GM23338 (cell line): ENCODE measurements at regions not wholly inside any gene's neighbourhood (a gene's known extent, or its start where the extent isn't known, plus 50 kb on each side); places are given as distances from the start of the nearest gene placed in this dataset.

Source experiments
- ATAC-seq: fragments of 200-7000 bp; cut with Tn5 transposase; 3 replicates; pipeline ENCODE4 v1.9.1; 2020
- DNase-seq: peaks from one replicate; pipeline ENCODE4 v3.0.0-alpha.2; 2015; ENCODE audit warnings: low spot score
- H2AFZ ChIP-seq: fragments of 200-600 bp; sonication (generic); 2 replicates; pipeline ENCODE4 v1.8.0; 2016; ENCODE audit warnings: antibody characterized with exemption, mild to moderate bottlenecking, moderate library complexity
- H3F3A ChIP-seq: fragments of 200-600 bp; sonication (generic); replicated peaks from 2 replicates; pipeline ENCODE4 v1.8.0; 2017; ENCODE audit warnings: antibody characterized with exemption, mixed run types, low read depth
- H3K27ac ChIP-seq: fragments of 200-600 bp; sonication (generic); 2 replicates; pipeline ENCODE4 v1.6.1; 2016; ENCODE audit warnings: low read depth
- H3K27me3 ChIP-seq: fragments of 200-600 bp; sonication (generic); 2 replicates; pipeline ENCODE4 v1.8.0; 2016; ENCODE audit warnings: mild to moderate bottlenecking, mixed run types, moderate library complexity; ENCODE audit not compliant: insufficient read depth
- H3K36me3 ChIP-seq: fragments of 200-600 bp; sonication (generic); 2 replicates; pipeline ENCODE4 v1.8.0; 2016; ENCODE audit warnings: mild to moderate bottlenecking; ENCODE audit not compliant: insufficient read depth
- H3K4me1 ChIP-seq: fragments of 200-600 bp; sonication (generic); 2 replicates; pipeline ENCODE4 v1.8.0; 2016; ENCODE audit warnings: mild to moderate bottlenecking, moderate library complexity; ENCODE audit not compliant: insufficient read depth
- H3K4me2 ChIP-seq: fragments of 200-600 bp; sonication (generic); 2 replicates; pipeline ENCODE4 v1.7.1; 2017; ENCODE audit warnings: mixed run types
- H3K4me3 ChIP-seq: fragments of 200-600 bp; sonication (generic); 2 replicates; pipeline ENCODE4 v1.6.1; 2016; ENCODE audit warnings: mixed run types
- H3K79me2 ChIP-seq: fragments of 200-600 bp; sonication (generic); replicated peaks from 2 replicates; pipeline ENCODE4 v1.8.0; 2017; ENCODE audit warnings: mild to moderate bottlenecking; ENCODE audit not compliant: insufficient read depth
- H3K9me2 ChIP-seq: fragments of 200-600 bp; sonication (generic); 2 replicates; pipeline ENCODE4 v1.8.0; 2017; ENCODE audit not compliant: insufficient read depth
- H4K20me1 ChIP-seq: fragments of 200-600 bp; sonication (generic); replicated peaks from 2 replicates; pipeline ENCODE4 v1.8.0; 2017; ENCODE audit warnings: mild to moderate bottlenecking; ENCODE audit not compliant: insufficient read depth
- H3K27ac Mint-ChIP-seq: 2 replicates; pipeline ENCODE4 v1.8.0; 2020; ENCODE audit warnings: inconsistent platforms, mild to moderate bottlenecking, moderate library complexity, mixed read lengths
- H3K27me3 Mint-ChIP-seq: 3 replicates; pipeline ENCODE4 v1.8.0; 2022; ENCODE audit warnings: low read depth, mild to moderate bottlenecking, moderate library complexity, mixed read lengths, inconsistent platforms; ENCODE audit not compliant: insufficient read depth, poor library complexity
- H3K36me3 Mint-ChIP-seq: 3 replicates; pipeline ENCODE4 v1.8.0; 2021; ENCODE audit warnings: low read depth, mild to moderate bottlenecking, inconsistent platforms, moderate library complexity, mixed read lengths
- H3K4me1 Mint-ChIP-seq: 3 replicates; pipeline ENCODE4 v1.8.0; 2020; ENCODE audit warnings: mild to moderate bottlenecking, inconsistent platforms, mixed read lengths
- H3K4me3 Mint-ChIP-seq: 3 replicates; pipeline ENCODE4 v1.8.0; 2021; ENCODE audit warnings: moderate library complexity, mild to moderate bottlenecking, inconsistent platforms, mixed read lengths
- H3K9me3 Mint-ChIP-seq: 3 replicates; pipeline ENCODE4 v1.8.0; 2020; ENCODE audit warnings: moderate library complexity, mild to moderate bottlenecking, inconsistent platforms, mixed read lengths
- CTCF ChIP-seq, 2 experiments: fragments of 200-600 bp in 1 of 2; sonication (generic) in 1 of 2; conservative IDR thresholded peaks; 2 replicates each; pipeline versions ENCODE4 v1.5.1 to v1.6.1; 2016 to 2017; ENCODE audit warnings: antibody characterized with exemption in 2 of 2, low read depth in 2 of 2, mild to moderate bottlenecking in 2 of 2, moderate library complexity in 1 of 2
- JUNB ChIP-seq: IDR thresholded peaks from one replicate; pipeline ENCODE4 v1.6.1; 2016; ENCODE audit warnings: antibody characterized with exemption; ENCODE audit not compliant: unreplicated experiment
- NANOG ChIP-seq: IDR thresholded peaks from 2 replicates; pipeline ENCODE4 v1.6.1; 2016; ENCODE audit warnings: antibody characterized with exemption, borderline replicate concordance
- POLR2AphosphoS5 ChIP-seq: IDR thresholded peaks from 2 replicates; pipeline ENCODE4 v1.6.1; 2016; ENCODE audit warnings: antibody characterized with exemption, low read depth
- REST ChIP-seq: IDR thresholded peaks from one replicate; pipeline ENCODE4 v1.6.1; 2018; ENCODE audit warnings: antibody characterized with exemption; ENCODE audit not compliant: unreplicated experiment
- STAT1 ChIP-seq: IDR thresholded peaks from one replicate; pipeline ENCODE4 v1.6.1; 2016; ENCODE audit warnings: antibody characterized with exemption; ENCODE audit not compliant: unreplicated experiment
- ZNF114 ChIP-seq: fragments of 250-450 bp; sonication (Bioruptor Pico); IDR thresholded peaks from 2 replicates; pipeline ENCODE4 v1.5.0; 2020; ENCODE audit warnings: mild to moderate bottlenecking, moderate library complexity
- ZNF331 ChIP-seq: fragments of 250-450 bp; sonication (Bioruptor Pico); IDR thresholded peaks from 2 replicates; pipeline ENCODE4 v1.5.0; 2020; ENCODE audit warnings: low read depth, mild to moderate bottlenecking, moderate library complexity
- ZNF462 ChIP-seq: fragments of 250-450 bp; sonication (Bioruptor Pico); IDR thresholded peaks from 2 replicates; pipeline ENCODE4 v1.5.0; 2020; ENCODE audit warnings: mild to moderate bottlenecking, moderate library complexity

GRCh38 chr4:185893500-185893899 lies 81.5 kb upstream of the SORBS2 start (continued):
- TF ChIP-seq REST (no peak), ZNF331 (no peak), JUNB (no peak), POLR2AphosphoS5 (no peak)

- no peak overlapping the region for H3K4me3 ChIP-seq
- no peak overlapping the region for H3K27ac ChIP-seq
- Mint-ChIP-seq H3K27ac (no peak overlapping the region), H3K36me3 (peaks cover 27% of the 10 kb centered on the region), H3K4me3 (no peak overlapping the region), H3K27me3 (peaks cover 15% of the 10 kb centered on the region), H3K4me1 (peaks cover 5% of the 10 kb centered on the region; the same call in 2 of the 3 replicates), H3K9me3 (peaks cover 29% of the 10 kb centered on the region)
- peak overlapping the region; percentile 52; the same call in 1 of the 2 replicates for H2AFZ ChIP-seq
- H3K4me2 ChIP-seq, result no peak overlapping the region
- no peaks in the 10 kb centered on the region for H3K4me1 ChIP-seq
- H4K20me1 ChIP-seq, result no peaks in the 10 kb centered on the region
- no peaks in the 10 kb centered on the region for H3F3A ChIP-seq
- DNase-seq (no peak), ATAC-seq (no peak)
- no peaks in the 10 kb centered on the region for H3K27me3 ChIP-seq
- no peaks in the 10 kb centered on the region for H3K36me3 ChIP-seq
- no peaks in the 10 kb centered on the region for H3K79me2 ChIP-seq
- H3K9me2 ChIP-seq, result 0 out of 2 replicates have a peak, but pooled peaks cover 2% of the 10 kb centered on the region
- TF ChIP-seq JUNB (no peak), NANOG (no peak), REST (no peak), ZNF462 (no peak), CTCF (conservative IDR thresholded peaks at IDR 0.05; ENCODE audit: low read depth in 2 of 2) (no peak), STAT1 (no peak), ZNF114 (CRISPR knock-in tag) (no peak)
Observed at GRCh38 chr4:185894481-185894880, 82.5 kb upstream of the SORBS2 start.
